ENCODE measurements at regions not wholly inside any gene's neighbourhood (a gene's known extent, or its start where the extent isn't known, plus 50 kb on each side); places are given as distances from the start of the nearest gene placed in this dataset.
A peak's percentile ranks its signal among the peaks of the same experiment; 100 is the strongest.
"Not testable (repeated sequence)": the region's sequence is repeated elsewhere in the genome, so short reads cannot be mapped to it uniquely, and the experiment has no call there.

GRCh38 chrX:84865113-84865512 is 138.6 kb upstream of the APOOL start:
- no peak for DNase-seq

GRCh38 chrX:84870281-84870680 is 133.4 kb upstream of the APOOL start:
- not testable (repeated sequence) for DNase-seq

- not testable (repeated sequence) for DNase-seq
Measured at GRCh38 chrX:84872160-84872771, 131.4 kb upstream of the APOOL start.

- DNase-seq: no peak
Measured at GRCh38 chrX:84873176-84873575, 130.5 kb upstream of the APOOL start.

- DNase-seq: no peak
Measured at GRCh38 chrX:84876876-84877275, 126.8 kb upstream of the APOOL start.

GRCh38 chrX:84893897-84894296 is 109.8 kb upstream of the APOOL start:
- no peak for DNase-seq

GRCh38 chrX:84907324-84907968 is 96.2 kb upstream of the APOOL start:
- DNase-seq: peak; percentile 1

GRCh38 chrX:84909151-84909550 is 94.5 kb upstream of the APOOL start:
- DNase-seq: no peak

- DNase-seq: no peak
Measured at GRCh38 chrX:84924624-84925023, 79.1 kb upstream of the APOOL start.

GRCh38 chrX:84932814-84933213 is 70.9 kb upstream of the APOOL start:
- DNase-seq: no peak

- DNase-seq: no peak
Measured at GRCh38 chrX:84933956-84934556, 69.6 kb upstream of the APOOL start.

Data from left kidney (tissue), 1 donor.